ENCODE measurements at regions not wholly inside any gene's neighbourhood (a gene's known extent, or its start where the extent isn't known, plus 50 kb on each side); places are given as distances from the start of the nearest gene placed in this dataset.

GRCh38 chr20:6482486-6482885 lies 285.0 kb upstream of the BMP2 start:
- no peak overlapping the region for H3K27ac ChIP-seq (ENCODE audit: low read depth, low read length)
- TF ChIP-seq CTCF (IDR thresholded peaks at IDR 0.05; ENCODE audit: insufficient read depth, low read depth, low read length) (no peak), EZH2 (IDR thresholded peaks at IDR 0.05; ENCODE audit: insufficient read depth, low read length) (no peak)
- no peak overlapping the region for H3K4me2 ChIP-seq (ENCODE audit: low read length)
- no peak for DNase-seq (ENCODE audit: low read depth)
- no peaks in the 10 kb centered on the region for H3K36me3 ChIP-seq (ENCODE audit: insufficient read depth, low read length)
- Mint-ChIP-seq H3K27me3 (ENCODE audit: low read depth, unreplicated experiment) (peaks cover 2% of the 10 kb centered on the region), H3K36me3 (ENCODE audit: low read depth, unreplicated experiment) (no peaks in the 10 kb centered on the region), H3K4me3 (ENCODE audit: unreplicated experiment) (no peak overlapping the region), H3K27ac (ENCODE audit: unreplicated experiment) (no peak overlapping the region), H3K4me1 (ENCODE audit: low read depth, unreplicated experiment) (no peaks in the 10 kb centered on the region), H3K9me3 (ENCODE audit: unreplicated experiment) (peaks cover 2% of the 10 kb centered on the region)
- H3K79me2 ChIP-seq (ENCODE audit: insufficient read depth, low read length): no peaks in the 10 kb centered on the region
- H3K27me3 ChIP-seq (ENCODE audit: insufficient read depth, low read length): no peaks in the 10 kb centered on the region
- no peak overlapping the region for H2AFZ ChIP-seq (ENCODE audit: low read depth, low read length)
- H4K20me1 ChIP-seq (ENCODE audit: insufficient read depth, low read length): no peaks in the 10 kb centered on the region
- no peaks in the 10 kb centered on the region for H3K4me1 ChIP-seq (ENCODE audit: insufficient read depth, low read length)
- FAIRE-seq: no peak
- no peak overlapping the region for H3K4me3 ChIP-seq (ENCODE audit: insufficient read depth, low read depth, low read length)
- no peak overlapping the region for H3K9ac ChIP-seq (ENCODE audit: low read length)
- no peaks in the 10 kb centered on the region for H3K9me3 ChIP-seq (ENCODE audit: insufficient read depth, low read depth, low read length)

DNA sequence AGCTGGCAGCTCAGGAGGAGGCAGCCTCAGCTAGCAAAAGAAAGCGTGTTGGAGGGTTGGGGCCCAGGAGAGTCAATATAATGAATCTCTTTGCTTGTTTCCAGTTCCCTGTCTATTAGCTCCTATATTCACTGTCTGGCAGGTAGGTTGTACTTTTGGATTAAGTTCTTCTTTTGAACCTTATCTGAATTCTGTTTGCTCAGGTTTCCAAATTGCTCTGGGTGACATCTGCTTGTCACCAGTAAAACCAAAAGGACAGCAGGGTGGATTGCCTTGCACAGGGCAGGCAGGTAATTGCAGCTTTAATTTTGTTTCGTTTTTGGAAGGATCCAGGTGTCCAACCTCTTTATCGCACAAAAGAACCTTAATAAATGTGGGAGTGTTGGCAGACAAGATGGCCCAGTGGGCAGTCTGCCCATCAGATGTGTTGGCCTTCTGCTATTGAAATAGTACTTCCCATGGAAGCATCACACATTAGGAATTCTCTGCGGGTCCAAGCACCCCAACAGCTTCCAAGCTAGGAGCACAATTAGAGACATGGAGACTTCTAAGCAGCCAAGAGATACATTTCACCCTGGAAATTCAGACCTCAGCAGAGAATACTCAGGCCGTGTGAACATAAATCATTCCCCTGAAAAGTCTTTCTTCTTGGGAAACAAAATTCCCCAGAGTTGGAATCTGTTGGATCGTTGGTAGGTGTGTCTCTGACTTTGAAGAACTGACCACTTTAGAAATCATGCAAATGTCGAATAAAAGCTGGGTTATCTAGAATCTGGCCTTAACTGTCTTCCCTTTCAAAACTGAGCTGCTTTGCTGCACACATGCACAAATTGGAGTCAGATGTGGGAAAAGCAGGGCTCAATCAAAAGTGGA lies 286.9 kb upstream of the BMP2 start:
- Histone ChIP-seq H3K4me2 (ENCODE audit: low read length) (no peak overlapping the region), H3K4me1 (ENCODE audit: insufficient read depth, low read length) (no peaks in the 10 kb centered on the region), H3K36me3 (ENCODE audit: insufficient read depth, low read length) (no peaks in the 10 kb centered on the region), H3K27me3 (ENCODE audit: insufficient read depth, low read length) (no peaks in the 10 kb centered on the region), H3K9ac (ENCODE audit: low read length) (no peak overlapping the region), H4K20me1 (ENCODE audit: insufficient read depth, low read length) (no peaks in the 10 kb centered on the region), H3K9me3 (ENCODE audit: insufficient read depth, low read depth, low read length) (no peaks in the 10 kb centered on the region), H3K79me2 (ENCODE audit: insufficient read depth, low read length) (no peaks in the 10 kb centered on the region), H3K27ac (ENCODE audit: low read depth, low read length) (no peak overlapping the region), H2AFZ (ENCODE audit: low read depth, low read length) (no peak overlapping the region), H3K4me3 (ENCODE audit: insufficient read depth, low read depth, low read length) (no peak overlapping the region)
- peaks cover 2% of the 10 kb centered on the region for H3K27me3 Mint-ChIP-seq (ENCODE audit: low read depth, unreplicated experiment)
- TF ChIP-seq CTCF (IDR thresholded peaks at IDR 0.05; ENCODE audit: insufficient read depth, low read depth, low read length) (no peak), EZH2 (IDR thresholded peaks at IDR 0.05; ENCODE audit: insufficient read depth, low read length) (no peak)
- no peak overlapping the region for H3K27ac Mint-ChIP-seq (ENCODE audit: unreplicated experiment)
- DNase-seq (ENCODE audit: low read depth) (peak; percentile 72), FAIRE-seq (no peak)
- H3K36me3 Mint-ChIP-seq (ENCODE audit: low read depth, unreplicated experiment): no peaks in the 10 kb centered on the region
- no peaks in the 10 kb centered on the region for H3K4me1 Mint-ChIP-seq (ENCODE audit: low read depth, unreplicated experiment)
- H3K4me3 Mint-ChIP-seq (ENCODE audit: unreplicated experiment): no peak overlapping the region
- peaks cover 2% of the 10 kb centered on the region for H3K9me3 Mint-ChIP-seq (ENCODE audit: unreplicated experiment)

DNA sequence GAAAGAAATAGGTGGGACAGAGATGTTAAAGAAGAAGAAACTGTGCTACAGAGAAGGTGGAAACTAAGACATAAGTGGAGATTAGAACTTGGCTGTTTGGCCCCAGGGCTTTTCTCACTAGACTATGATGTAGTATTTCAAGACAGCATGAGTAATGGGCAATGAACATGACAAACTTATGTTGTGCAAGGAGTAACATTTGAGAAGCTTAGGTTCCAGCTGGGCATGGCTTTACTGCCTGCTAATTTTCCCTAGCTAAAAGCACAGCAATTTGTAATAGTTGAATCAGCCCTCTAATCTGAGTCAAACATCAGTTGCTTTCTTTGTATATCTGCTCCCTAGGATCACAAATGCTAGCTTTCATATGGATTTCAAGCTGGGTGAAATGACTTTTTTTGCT lies 294.3 kb upstream of the BMP2 start:
- H2AFZ ChIP-seq (ENCODE audit: low read depth, low read length): no peak overlapping the region
- H3K4me1 ChIP-seq (ENCODE audit: insufficient read depth, low read length): no peaks in the 10 kb centered on the region
- DNase-seq (ENCODE audit: low read depth) (peak; percentile 12), FAIRE-seq (no peak)
- Mint-ChIP-seq H3K27me3 (ENCODE audit: low read depth, unreplicated experiment) (peaks cover 2% of the 10 kb centered on the region), H3K27ac (ENCODE audit: unreplicated experiment) (no peak overlapping the region), H3K36me3 (ENCODE audit: low read depth, unreplicated experiment) (no peaks in the 10 kb centered on the region), H3K4me3 (ENCODE audit: unreplicated experiment) (no peak overlapping the region), H3K9me3 (ENCODE audit: unreplicated experiment) (no peaks in the 10 kb centered on the region), H3K4me1 (ENCODE audit: low read depth, unreplicated experiment) (no peaks in the 10 kb centered on the region)
- no peaks in the 10 kb centered on the region for H3K27me3 ChIP-seq (ENCODE audit: insufficient read depth, low read length)
- H3K36me3 ChIP-seq (ENCODE audit: insufficient read depth, low read length): no peaks in the 10 kb centered on the region
- no peaks in the 10 kb centered on the region for H3K9me3 ChIP-seq (ENCODE audit: insufficient read depth, low read depth, low read length)
- no peaks in the 10 kb centered on the region for H4K20me1 ChIP-seq (ENCODE audit: insufficient read depth, low read length)
- H3K4me2 ChIP-seq (ENCODE audit: low read length): no peak overlapping the region
- no peak overlapping the region for H3K27ac ChIP-seq (ENCODE audit: low read depth, low read length)
- TF ChIP-seq EZH2 (IDR thresholded peaks at IDR 0.05; ENCODE audit: insufficient read depth, low read length): no peak
- no peak for TF ChIP-seq CTCF (IDR thresholded peaks at IDR 0.05; ENCODE audit: insufficient read depth, low read depth, low read length)
- no peak overlapping the region for H3K4me3 ChIP-seq (ENCODE audit: insufficient read depth, low read depth, low read length)
- H3K9ac ChIP-seq (ENCODE audit: low read length): no peak overlapping the region
- no peaks in the 10 kb centered on the region for H3K79me2 ChIP-seq (ENCODE audit: insufficient read depth, low read length)

Data from astrocyte (in vitro differentiated cells and primary cell).